GM12878 (cell line): ENCODE measurements at regions not wholly inside any gene's neighbourhood (a gene's known extent, or its start where the extent isn't known, plus 50 kb on each side); places are given as distances from the start of the nearest gene placed in this dataset.
"Not testable (repeated sequence)": the region's sequence is repeated elsewhere in the genome, so short reads cannot be mapped to it uniquely, and the experiment has no call there.

Source experiments
- ATAC-seq: fragments of 200-7000 bp; cut with Tn5 transposase; 3 replicates; pipeline ENCODE4 v1.9.1; 2020; ENCODE audit warnings: mild to moderate bottlenecking, moderate library complexity
- BruUV-seq: library from RNA; stranded (reverse); fragments of 400-500 nt; replicated peaks from 2 replicates; lab custom pipeline; 2021; lab: Mats Ljungman, UMichigan
- CTCF ChIA-PET: fragments of 300-600 bp; sonication (Branson Sonifier 250); formaldehyde crosslinking; extraction: SDS; loops from one replicate; lab custom pipeline; 2021; ENCODE audit warnings: inconsistent platforms; lab: Yijun Ruan, JAX
- POLR2A ChIA-PET: fragments of 350-600 bp; formaldehyde crosslinking; extraction: SDS; loops from one replicate; lab custom pipeline; 2021; ENCODE audit warnings: inconsistent platforms; lab: Charles Lee
- RAD21 ChIA-PET: fragments of 300-600 bp; sonication (Branson Sonifier 250); formaldehyde crosslinking; loops from one replicate; lab custom pipeline; 2023; ENCODE audit warnings: antibody characterized with exemption; ENCODE audit not compliant: unreplicated experiment; lab: Charles Lee
- SMC1A ChIA-PET: fragments of 300-600 bp; sonication (Branson Sonifier 250); formaldehyde crosslinking; loops from one replicate; lab custom pipeline; 2023; ENCODE audit not compliant: unreplicated experiment, uncharacterized antibody; lab: Charles Lee
- DNase-seq: peaks from one replicate; pipeline ENCODE4 v3.0.0-alpha.2; 2011; ENCODE audit warnings: low read depth, low spot score
- FAIRE-seq: peaks from 3 replicates; lab custom pipeline; 2011; peaks lifted over from hg19 to GRCh38; lab: Jason Lieb, UNC
- H2AFZ ChIP-seq: 2 replicates; pipeline ENCODE4 v1.6.0; 2011; ENCODE audit warnings: low read depth, low read length, control low read depth; ENCODE audit not compliant: control insufficient read depth
- H3K27ac ChIP-seq: 2 replicates; pipeline ENCODE4 v1.5.1; 2011; ENCODE audit warnings: control low read depth; ENCODE audit not compliant: control insufficient read depth, insufficient read depth
- H3K27me3 ChIP-seq, 2 experiments: replicated peaks in 1 of 2; 2 replicates each; pipeline versions ENCODE4 v1.6.0 to v1.6.1; 2011; ENCODE audit warnings: low read length in 1 of 2; ENCODE audit not compliant: control insufficient read depth in 2 of 2, insufficient read depth in 2 of 2
- H3K36me3 ChIP-seq, 2 experiments: 2 replicates each; pipeline ENCODE4 v1.5.1; 2011; ENCODE audit warnings: low read length in 1 of 2; ENCODE audit not compliant: control insufficient read depth in 2 of 2, insufficient read depth in 2 of 2
- H3K4me1 ChIP-seq: 2 replicates; pipeline ENCODE4 v1.6.1; 2011; ENCODE audit warnings: mild to moderate bottlenecking, low read length, moderate library complexity, mixed read lengths; ENCODE audit not compliant: control insufficient read depth, insufficient read depth
- H3K4me2 ChIP-seq: 2 replicates; pipeline ENCODE4 v1.6.0; 2011; ENCODE audit warnings: control low read depth; ENCODE audit not compliant: control insufficient read depth, insufficient read depth
- H3K4me3 ChIP-seq: fragments of 200-600 bp; sonication (generic); 2 replicates; pipeline ENCODE4 v1.5.1; 2016
- H3K79me2 ChIP-seq: 2 replicates; pipeline ENCODE4 v1.6.0; 2011; ENCODE audit warnings: low read length; ENCODE audit not compliant: control insufficient read depth, insufficient read depth
- H3K9ac ChIP-seq: 2 replicates; pipeline ENCODE4 v1.8.0; 2011; ENCODE audit warnings: low read length, control low read depth, mixed read lengths; ENCODE audit not compliant: control insufficient read depth, insufficient read depth
- H3K9me3 ChIP-seq: replicated peaks from 3 replicates; pipeline ENCODE4 v1.5.1; 2011; ENCODE audit warnings: mild to moderate bottlenecking, low read length; ENCODE audit not compliant: control insufficient read depth, insufficient read depth
- H4K20me1 ChIP-seq: 2 replicates; pipeline ENCODE4 v1.6.0; 2011; ENCODE audit not compliant: control insufficient read depth, insufficient read depth
- LARP7 ChIP-seq: fragments of 450-650 bp; IDR thresholded peaks from 2 replicates; pipeline ENCODE4 v1.6.1; 2017; ENCODE audit warnings: mild to moderate bottlenecking
- STAT1 ChIP-seq: fragments of 450-650 bp; conservative IDR thresholded peaks from 2 replicates; pipeline ENCODE4 v1.6.1; 2014; ENCODE audit warnings: antibody characterized with exemption, mild to moderate bottlenecking
- ZNF24 ChIP-seq: fragments of 450-650 bp; IDR thresholded peaks from 2 replicates; pipeline ENCODE4 v1.6.1; 2017; ENCODE audit warnings: antibody characterized with exemption, mild to moderate bottlenecking
- WGBS: methylation state at CpG from one replicate; pipeline ENCODE4 v1.1.6; 2016; ENCODE audit warnings: low lambda C conversion rate; ENCODE audit not compliant: insufficient replicate concordance, insufficient coverage; ENCODE audit errors: missing lambda C conversion rate; 5-methylcytosine and 5-hydroxymethylcytosine counted together
- in situ Hi-C: fragments of 300-500 bp; cut with MboI; formaldehyde crosslinking; loops from 9 replicates; pipeline ENCODE4 v1.14.3; 2018; ENCODE audit warnings: mixed read lengths
- intact Hi-C: fragments of 100-400 bp; cut with micrococcal nuclease; formaldehyde crosslinking; loops from one replicate; pipeline ENCODE4 v1.14.2; 2022; ENCODE audit not compliant: unreplicated experiment

DNA sequence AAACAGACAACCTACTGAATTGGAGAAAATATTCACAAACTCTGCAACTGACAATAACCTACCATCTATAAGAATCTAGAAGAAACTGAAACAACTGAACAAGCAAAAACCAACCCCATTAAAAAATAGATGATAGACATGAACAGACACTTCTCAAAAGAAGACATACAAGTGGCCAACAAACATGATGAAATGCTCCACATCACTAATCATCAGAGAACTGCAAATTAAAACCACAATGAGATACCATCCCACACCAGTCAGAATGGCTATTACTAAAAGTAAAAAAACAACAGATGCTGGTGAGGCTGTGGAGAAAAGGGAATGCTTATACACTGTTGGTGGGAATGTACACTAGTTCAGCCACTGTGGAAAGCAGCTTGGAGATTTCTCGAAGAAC lies 84.3 kb upstream of the CEP126 start:
- WGBS = 0% methylated on average over 1 of the region's 1 CpG
- H3K9ac ChIP-seq, H3K4me2 ChIP-seq, ATAC-seq, H3K4me1 ChIP-seq, H3K79me2 ChIP-seq, H3K27ac ChIP-seq, RAD21 ChIA-PET, H3K36me3 ChIP-seq, DNase-seq, intact Hi-C loops, H3K4me3 ChIP-seq, POLR2A ChIA-PET, FAIRE-seq, H3K27me3 ChIP-seq, BruUV-seq, H3K9me3 ChIP-seq, H2AFZ ChIP-seq, SMC1A ChIA-PET, in situ Hi-C loops, H4K20me1 ChIP-seq: not testable (repeated sequence)
- CTCF ChIA-PET = interaction anchor here (1.2 kb wide), 1 partner anchor 177 kb away, joined by 3 read pairs; no protein-coding TSS in a partner anchor

DNA sequence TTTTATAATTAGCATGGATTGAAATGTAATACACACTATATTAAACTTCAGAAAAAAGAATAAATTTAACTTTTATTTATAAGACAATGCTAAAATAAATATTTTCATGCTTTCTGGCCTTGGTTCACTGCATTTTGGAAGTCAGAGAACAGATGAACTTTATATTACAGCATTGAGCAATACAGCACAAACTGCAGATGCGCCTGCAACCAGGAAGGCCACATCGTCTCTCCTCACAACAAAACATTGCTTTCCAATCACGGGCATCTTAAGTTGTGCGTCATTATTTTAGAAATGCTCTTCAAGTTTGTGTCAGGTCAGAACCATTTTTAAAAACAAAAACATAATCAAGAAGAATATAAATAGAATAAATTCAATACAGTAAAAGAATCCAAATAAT lies 89.3 kb upstream of the CEP126 start:
- ChIA-PET SMC1A (no interaction called here), CTCF (no interaction called here), POLR2A (no interaction called here), RAD21 (no interaction called here)
- no peak overlapping the region for H3K4me3 ChIP-seq
- in situ Hi-C loops = no loop called here
- no peaks in the 10 kb centered on the region for H3K9me3 ChIP-seq
- no TSS peak for BruUV-seq
- H4K20me1 ChIP-seq = no peaks in the 10 kb centered on the region
- DNase-seq = no peak
- intact Hi-C loops = no loop called here
- TF ChIP-seq STAT1 = no peak
- no peak for TF ChIP-seq LARP7
- no peak for TF ChIP-seq ZNF24
- H3K9ac ChIP-seq = no peak overlapping the region
- H2AFZ ChIP-seq = no peak overlapping the region
- WGBS = 20% methylated on average over 4 of the region's 4 CpGs
- FAIRE-seq = no peak
- H3K36me3 ChIP-seq = no peaks in the 10 kb centered on the region
- ATAC-seq = no peak
- H3K79me2 ChIP-seq = no peaks in the 10 kb centered on the region
- no peaks in the 10 kb centered on the region for H3K4me1 ChIP-seq
- H3K27ac ChIP-seq = no peak overlapping the region
- no peak overlapping the region for H3K4me2 ChIP-seq
- H3K27me3 ChIP-seq = no peaks in the 10 kb centered on the region
